HG02763 (cell line): ENCODE measurements at regions not wholly inside any gene's neighbourhood (a gene's known extent, or its start where the extent isn't known, plus 50 kb on each side); places are given as distances from the start of the nearest gene placed in this dataset.
"Not testable (repeated sequence)": the region's sequence is repeated elsewhere in the genome, so short reads cannot be mapped to it uniquely, and the experiment has no call there.

Experiments
- ATAC-seq: cut with Tn5 transposase; IDR thresholded peaks from one replicate; pipeline ENCODE4 v1.9.1; 2021; ENCODE audit warnings: mild to moderate bottlenecking, moderate library complexity; ENCODE audit not compliant: unreplicated experiment

GRCh38 chr15:70578196-70578595 is 185.2 kb downstream of the UACA start:
- no peak for ATAC-seq

- ATAC-seq: no peak
These were observed 186.7 kb downstream of the UACA start for GRCh38 chr15:70576696-70577095.

GRCh38 chr15:70576276-70576675 is 187.1 kb downstream of the UACA start:
- no peak for ATAC-seq

- no peak for ATAC-seq
These were observed 187.8 kb downstream of the UACA start for GRCh38 chr15:70575231-70576226.

- ATAC-seq: not testable (repeated sequence)
These were observed 189.0 kb downstream of the UACA start for GRCh38 chr15:70574325-70574724.

GRCh38 chr15:70573121-70573850 is 190.1 kb downstream of the UACA start:
- no peak for ATAC-seq

- no peak for ATAC-seq
These were observed 193.6 kb downstream of the UACA start for GRCh38 chr15:70569714-70570231.

- no peak for ATAC-seq
These were observed 194.2 kb downstream of the UACA start for GRCh38 chr15:70569091-70569713.

- no peak for ATAC-seq
These were observed 196.4 kb downstream of the UACA start for GRCh38 chr15:70566989-70567388.

- no peak for ATAC-seq
These were observed 197.1 kb downstream of the UACA start for GRCh38 chr15:70566047-70566835.

GRCh38 chr15:70563561-70564095 is 199.7 kb downstream of the UACA start:
- no peak for ATAC-seq

- no peak for ATAC-seq
These were observed 200.5 kb downstream of the UACA start for GRCh38 chr15:70562906-70563305.

- ATAC-seq: no peak
These were observed 201.5 kb downstream of the UACA start for GRCh38 chr15:70561885-70562284.

- ATAC-seq: no peak
These were observed 202.6 kb downstream of the UACA start for GRCh38 chr15:70560617-70561328.

GRCh38 chr15:70559265-70560239 is 203.8 kb downstream of the UACA start:
- ATAC-seq: no peak

- ATAC-seq: no peak
These were observed 204.7 kb downstream of the UACA start for GRCh38 chr15:70558406-70559264.

GRCh38 chr15:70557521-70558258 is 205.7 kb downstream of the UACA start:
- no peak for ATAC-seq
